GM12878 (cell line): ENCODE measurements at regions not wholly inside any gene's neighbourhood (a gene's known extent, or its start where the extent isn't known, plus 50 kb on each side); places are given as distances from the start of the nearest gene placed in this dataset.

Experiments used
- ATAC-seq: fragments of 200-7000 bp; cut with Tn5 transposase; 3 replicates; pipeline ENCODE4 v1.9.1; 2020; ENCODE audit warnings: mild to moderate bottlenecking, moderate library complexity
- BruUV-seq: library from RNA; stranded (reverse); fragments of 400-500 nt; replicated peaks from 2 replicates; lab custom pipeline; 2021; lab: Mats Ljungman, UMichigan
- CTCF ChIA-PET: fragments of 300-600 bp; sonication (Branson Sonifier 250); formaldehyde crosslinking; extraction: SDS; loops from one replicate; lab custom pipeline; 2021; ENCODE audit warnings: inconsistent platforms; lab: Yijun Ruan, JAX
- POLR2A ChIA-PET: fragments of 350-600 bp; formaldehyde crosslinking; extraction: SDS; loops from one replicate; lab custom pipeline; 2021; ENCODE audit warnings: inconsistent platforms; lab: Charles Lee
- RAD21 ChIA-PET: fragments of 300-600 bp; sonication (Branson Sonifier 250); formaldehyde crosslinking; loops from one replicate; lab custom pipeline; 2023; ENCODE audit warnings: antibody characterized with exemption; ENCODE audit not compliant: unreplicated experiment; lab: Charles Lee
- SMC1A ChIA-PET: fragments of 300-600 bp; sonication (Branson Sonifier 250); formaldehyde crosslinking; loops from one replicate; lab custom pipeline; 2023; ENCODE audit not compliant: unreplicated experiment, uncharacterized antibody; lab: Charles Lee
- DNase-seq: peaks from one replicate; pipeline ENCODE4 v3.0.0-alpha.2; 2011; ENCODE audit warnings: low read depth, low spot score
- FAIRE-seq: peaks from 3 replicates; lab custom pipeline; 2011; peaks lifted over from hg19 to GRCh38; lab: Jason Lieb, UNC
- H2AFZ ChIP-seq: 2 replicates; pipeline ENCODE4 v1.6.0; 2011; ENCODE audit warnings: low read depth, low read length, control low read depth; ENCODE audit not compliant: control insufficient read depth
- H3K27ac ChIP-seq: 2 replicates; pipeline ENCODE4 v1.5.1; 2011; ENCODE audit warnings: control low read depth; ENCODE audit not compliant: control insufficient read depth, insufficient read depth
- H3K27me3 ChIP-seq, 2 experiments: replicated peaks in 1 of 2; 2 replicates each; pipeline versions ENCODE4 v1.6.0 to v1.6.1; 2011; ENCODE audit warnings: low read length in 1 of 2; ENCODE audit not compliant: control insufficient read depth in 2 of 2, insufficient read depth in 2 of 2
- H3K36me3 ChIP-seq, 2 experiments: 2 replicates each; pipeline ENCODE4 v1.5.1; 2011; ENCODE audit warnings: low read length in 1 of 2; ENCODE audit not compliant: control insufficient read depth in 2 of 2, insufficient read depth in 2 of 2
- H3K4me1 ChIP-seq: 2 replicates; pipeline ENCODE4 v1.6.1; 2011; ENCODE audit warnings: mild to moderate bottlenecking, low read length, moderate library complexity, mixed read lengths; ENCODE audit not compliant: control insufficient read depth, insufficient read depth
- H3K4me2 ChIP-seq: 2 replicates; pipeline ENCODE4 v1.6.0; 2011; ENCODE audit warnings: control low read depth; ENCODE audit not compliant: control insufficient read depth, insufficient read depth
- H3K4me3 ChIP-seq: fragments of 200-600 bp; sonication (generic); 2 replicates; pipeline ENCODE4 v1.5.1; 2016
- H3K79me2 ChIP-seq: 2 replicates; pipeline ENCODE4 v1.6.0; 2011; ENCODE audit warnings: low read length; ENCODE audit not compliant: control insufficient read depth, insufficient read depth
- H3K9ac ChIP-seq: 2 replicates; pipeline ENCODE4 v1.8.0; 2011; ENCODE audit warnings: low read length, control low read depth, mixed read lengths; ENCODE audit not compliant: control insufficient read depth, insufficient read depth
- H3K9me3 ChIP-seq: replicated peaks from 3 replicates; pipeline ENCODE4 v1.5.1; 2011; ENCODE audit warnings: mild to moderate bottlenecking, low read length; ENCODE audit not compliant: control insufficient read depth, insufficient read depth
- H4K20me1 ChIP-seq: 2 replicates; pipeline ENCODE4 v1.6.0; 2011; ENCODE audit not compliant: control insufficient read depth, insufficient read depth
- ASH2L ChIP-seq: fragments of 300-600, 200-600 bp; sonication (generic); IDR thresholded peaks from 2 replicates; pipeline ENCODE4 v1.6.1; 2017; ENCODE audit warnings: low read depth, mild to moderate bottlenecking, borderline replicate concordance
- CREM ChIP-seq: IDR thresholded peaks from 2 replicates; pipeline ENCODE4 v1.6.1; 2014; ENCODE audit warnings: antibody characterized with exemption, low read depth
- EZH2 ChIP-seq: IDR thresholded peaks from 2 replicates; pipeline ENCODE4 v1.6.1; 2012; ENCODE audit warnings: low read depth, mild to moderate bottlenecking, control low read depth, inconsistent platforms, low read length, borderline replicate concordance; ENCODE audit not compliant: control insufficient read depth
- JUNB ChIP-seq: IDR thresholded peaks from 2 replicates; pipeline ENCODE4 v1.6.1; 2016; ENCODE audit warnings: antibody characterized with exemption, mild to moderate bottlenecking
- MYB ChIP-seq: fragments of 150-350 bp; IDR thresholded peaks from 2 replicates; pipeline ENCODE4 v1.6.1; 2014; ENCODE audit warnings: mild to moderate bottlenecking, low read depth, low read length, borderline replicate concordance
- PKNOX1 ChIP-seq: fragments of 450-650 bp; IDR thresholded peaks from 2 replicates; pipeline ENCODE4 v1.6.1; 2016; ENCODE audit warnings: mild to moderate bottlenecking
- RELA ChIP-seq: fragments of 450-650 bp; IDR thresholded peaks from 2 replicates; pipeline ENCODE4 v1.8.0; 2014; ENCODE audit warnings: borderline replicate concordance; ENCODE audit not compliant: partially characterized antibody
- ZBTB11 ChIP-seq: fragments of 450-650 bp; formaldehyde crosslinking; IDR thresholded peaks from 2 replicates; pipeline ENCODE4 v1.5.0; 2022; ENCODE audit warnings: mild to moderate bottlenecking, missing genetic modification characterization
- ZNF207 ChIP-seq: fragments of 450-650 bp; IDR thresholded peaks from 2 replicates; pipeline ENCODE4 v1.6.1; 2014; ENCODE audit warnings: antibody characterized with exemption, mild to moderate bottlenecking, borderline replicate concordance
- ZNF217 ChIP-seq: fragments of 450-650 bp; IDR thresholded peaks from 2 replicates; pipeline ENCODE4 v1.6.1; 2017; ENCODE audit warnings: antibody characterized with exemption, mild to moderate bottlenecking
- WGBS: methylation state at CpG from one replicate; pipeline ENCODE4 v1.1.6; 2016; ENCODE audit warnings: low lambda C conversion rate; ENCODE audit not compliant: insufficient replicate concordance, insufficient coverage; ENCODE audit errors: missing lambda C conversion rate; 5-methylcytosine and 5-hydroxymethylcytosine counted together
- in situ Hi-C: fragments of 300-500 bp; cut with MboI; formaldehyde crosslinking; loops from 9 replicates; pipeline ENCODE4 v1.14.3; 2018; ENCODE audit warnings: mixed read lengths
- intact Hi-C: fragments of 100-400 bp; cut with micrococcal nuclease; formaldehyde crosslinking; loops from one replicate; pipeline ENCODE4 v1.14.2; 2022; ENCODE audit not compliant: unreplicated experiment

DNA sequence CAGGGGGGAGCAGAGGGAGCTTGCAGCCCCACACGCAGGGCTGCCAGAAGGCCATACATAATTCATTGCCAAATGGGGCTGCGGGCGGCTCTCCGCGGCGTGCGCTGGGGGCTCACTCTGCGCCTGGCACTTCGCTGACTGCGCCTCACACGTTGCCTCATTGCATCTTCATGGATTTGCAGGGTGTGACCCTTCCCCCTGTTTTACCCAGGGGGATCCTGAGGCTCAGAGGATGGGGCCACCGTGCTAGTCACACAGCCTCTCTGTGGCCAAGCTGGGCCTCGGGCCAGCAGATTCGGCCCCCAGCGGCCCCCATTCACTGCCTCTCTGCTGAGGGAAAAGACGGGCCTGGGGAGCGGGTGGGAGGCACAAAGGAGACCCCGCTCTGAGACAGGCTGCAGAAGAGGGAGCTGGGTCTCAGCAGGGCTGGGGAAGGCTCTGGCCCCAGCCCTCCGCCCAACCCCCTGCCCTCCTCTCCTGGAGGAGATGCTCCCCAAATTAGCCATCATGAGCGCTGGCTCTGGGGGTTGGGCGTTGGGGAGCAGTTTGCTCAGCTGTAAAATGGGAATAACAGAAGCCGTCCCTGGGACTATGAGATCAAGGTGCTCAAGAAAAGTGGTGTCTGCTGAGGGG, 115.5 kb downstream of the C9orf50 start (continued):
- TF ChIP-seq PKNOX1 (no peak), EZH2 (no peak), ZBTB11 (CRISPR knock-in tag) (no peak), ZNF217 (no peak)

GRCh38 chr9:129504404-129504803, 116.5 kb downstream of the C9orf50 start:
- Histone ChIP-seq H3K9ac (no peak overlapping the region), H3K27ac (no peak overlapping the region), H3K27me3 (no peaks in the 10 kb centered on the region), H3K4me1 (peaks cover 8% of the 10 kb centered on the region)
- ChIA-PET CTCF (no interaction called here), SMC1A (no interaction called here), POLR2A (interaction anchor here (0.7 kb wide), 1 partner anchor 210 kb away, joined by 4 read pairs; no protein-coding TSS in a partner anchor)
- no peak for ATAC-seq
- intact Hi-C loops: no loop called here
- TF ChIP-seq ASH2L (no peak), ZNF207 (no peak), MYB (no peak), RELA (no peak), JUNB (no peak), CREM (no peak)
- TF ChIP-seq, all 136 proteins: peak for 0
- Histone ChIP-seq H4K20me1 (no peaks in the 10 kb centered on the region), H3K9me3 (no peaks in the 10 kb centered on the region), H2AFZ (no peak overlapping the region), H3K4me3 (no peak overlapping the region), H3K79me2 (no peaks in the 10 kb centered on the region), H3K36me3 (no peaks in the 10 kb centered on the region), H3K4me2 (no peak overlapping the region)
- in situ Hi-C loops: no loop called here
- 7% methylated on average over 1 of the region's 1 CpG for WGBS
- BruUV-seq: no TSS peak
- DNase-seq: no peak
- RAD21 ChIA-PET: no interaction called here
- FAIRE-seq: no peak
